Transverse colon (tissue), 3 donors: ENCODE measurements at regions not wholly inside any gene's neighbourhood (a gene's known extent, or its start where the extent isn't known, plus 50 kb on each side); places are given as distances from the start of the nearest gene placed in this dataset.

ENCODE experiments used
- EP300 ChIP-seq: sonication (generic); formaldehyde crosslinking; IDR thresholded peaks from one replicate; pipeline ENCODE4 v1.6.1; 2017; ENCODE audit warnings: antibody characterized with exemption, low read depth
- POLR2A ChIP-seq: fragments of 450-650 bp; IDR thresholded peaks from one replicate; pipeline ENCODE4 v1.6.1; 2016; ENCODE audit warnings: antibody characterized with exemption, mild to moderate bottlenecking, moderate library complexity
- TF ChIP-seq, protein P1 (sequence below), 5 experiments: fragments of 200-600 bp in 3 of 5; fragments of 450-650 bp in 2 of 5; sonication (generic) in 3 of 5; IDR thresholded peaks; 1 replicate in 2 of 5; 2 replicates in 3 of 5; pipeline ENCODE4 v1.5.1; 2016 to 2017; ENCODE audit warnings: antibody characterized with exemption in 5 of 5, inconsistent platforms in 3 of 5, mild to moderate bottlenecking in 2 of 5, moderate library complexity in 1 of 5

DNA sequence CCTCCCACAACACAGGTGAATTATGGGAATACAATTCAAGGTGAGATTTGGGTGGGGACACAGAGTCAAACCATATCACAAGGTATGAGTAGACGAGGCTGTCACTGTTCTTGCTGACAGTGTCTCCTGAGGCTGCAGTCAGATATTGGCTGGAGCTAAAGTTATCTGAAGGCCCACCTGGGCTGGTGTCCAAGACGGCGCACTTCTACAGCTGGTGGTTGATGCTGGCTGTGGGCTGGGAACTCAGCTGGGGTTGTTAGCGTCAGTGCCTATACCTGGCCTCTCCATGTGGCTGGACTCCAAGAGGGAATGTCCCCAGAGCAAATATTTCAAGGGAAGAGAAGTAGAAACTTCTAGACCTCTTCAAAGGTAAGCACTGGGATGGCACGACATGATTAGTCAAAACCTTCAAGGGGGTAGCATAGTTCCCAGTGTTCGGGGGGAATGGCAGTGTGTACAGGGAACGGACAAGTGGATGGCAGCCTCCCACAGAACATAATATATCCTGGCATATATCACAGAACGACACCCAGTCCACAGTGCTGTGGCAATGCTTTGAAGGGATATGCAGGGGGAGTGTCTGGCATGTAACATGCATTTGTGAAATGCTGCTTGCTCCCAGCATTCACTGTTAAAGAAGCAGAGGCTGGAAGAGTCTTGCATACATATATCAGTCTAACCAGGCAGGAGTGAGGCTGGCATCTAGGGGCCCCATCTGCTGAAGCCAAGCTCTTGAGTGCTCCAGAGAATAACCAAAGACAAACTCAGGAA, 126.7 kb upstream of the RFLNA start:
- TF ChIP-seq, protein P1, sequence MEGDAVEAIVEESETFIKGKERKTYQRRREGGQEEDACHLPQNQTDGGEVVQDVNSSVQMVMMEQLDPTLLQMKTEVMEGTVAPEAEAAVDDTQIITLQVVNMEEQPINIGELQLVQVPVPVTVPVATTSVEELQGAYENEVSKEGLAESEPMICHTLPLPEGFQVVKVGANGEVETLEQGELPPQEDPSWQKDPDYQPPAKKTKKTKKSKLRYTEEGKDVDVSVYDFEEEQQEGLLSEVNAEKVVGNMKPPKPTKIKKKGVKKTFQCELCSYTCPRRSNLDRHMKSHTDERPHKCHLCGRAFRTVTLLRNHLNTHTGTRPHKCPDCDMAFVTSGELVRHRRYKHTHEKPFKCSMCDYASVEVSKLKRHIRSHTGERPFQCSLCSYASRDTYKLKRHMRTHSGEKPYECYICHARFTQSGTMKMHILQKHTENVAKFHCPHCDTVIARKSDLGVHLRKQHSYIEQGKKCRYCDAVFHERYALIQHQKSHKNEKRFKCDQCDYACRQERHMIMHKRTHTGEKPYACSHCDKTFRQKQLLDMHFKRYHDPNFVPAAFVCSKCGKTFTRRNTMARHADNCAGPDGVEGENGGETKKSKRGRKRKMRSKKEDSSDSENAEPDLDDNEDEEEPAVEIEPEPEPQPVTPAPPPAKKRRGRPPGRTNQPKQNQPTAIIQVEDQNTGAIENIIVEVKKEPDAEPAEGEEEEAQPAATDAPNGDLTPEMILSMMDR (IDR thresholded peaks at IDR 0.05), result no peak
- no peak for TF ChIP-seq POLR2A
- no peak for TF ChIP-seq EP300
